ENCODE measurements at regions not wholly inside any gene's neighbourhood (a gene's known extent, or its start where the extent isn't known, plus 50 kb on each side); places are given as distances from the start of the nearest gene placed in this dataset.
A peak's percentile ranks its signal among the peaks of the same experiment; 100 is the strongest.

- no peaks in the 10 kb centered on the region for H3K4me1 ChIP-seq (replicated peaks in 1 of 4; ENCODE audit: control insufficient read depth in 3 of 4, insufficient read depth in 4 of 4, low read length in 3 of 4)
- DNase-seq (ENCODE audit: low read depth in 1 of 2, low spot score in 2 of 2) (no peak), FAIRE-seq (no peak)
- no peak overlapping the region for H2AK5ac ChIP-seq (ENCODE audit: low read depth, low read length)
- no peaks in the 10 kb centered on the region for H3K27me3 ChIP-seq (replicated peaks in 1 of 4; ENCODE audit: control insufficient read depth in 3 of 4, extremely low read depth in 1 of 4, insufficient read depth in 3 of 4, low read length in 3 of 4)
- POLR2A ChIA-PET (ENCODE audit: partially characterized antibody) = no interaction called here
- no peak overlapping the region for H3K4ac ChIP-seq (replicated peaks; ENCODE audit: insufficient read length, low read depth, low read length)
- H2BK20ac ChIP-seq (ENCODE audit: low read length) = no peak overlapping the region
- H3K27ac ChIP-seq (ENCODE audit: low read depth, low read length) = no peak overlapping the region
- H2BK12ac ChIP-seq (ENCODE audit: low read depth, low read length) = no peak overlapping the region
- 92% methylated on average over 12 of the region's 12 CpGs; no CpG with 5 or more reads in 1 of the 2 experiments for WGBS, 2 experiments (ENCODE audit: extremely low coverage in 1 of 2, insufficient coverage in 1 of 2, insufficient read length in 1 of 2, insufficient replicate concordance in 2 of 2, low coverage in 1 of 2, low lambda C conversion rate in 2 of 2, missing lambda C conversion rate in 1 of 2)
- no peak overlapping the region for H2BK120ac ChIP-seq (replicated peaks; ENCODE audit: low read depth, low read length)
- no peaks in the 10 kb centered on the region for H3K79me1 ChIP-seq (ENCODE audit: low read depth, low read length)
- no peak overlapping the region for H3K56ac ChIP-seq (replicated peaks; ENCODE audit: insufficient read length, low read depth, low read length)
- H3K18ac ChIP-seq (ENCODE audit: extremely low read depth, low read length) = no peak overlapping the region
- H4K91ac ChIP-seq (replicated peaks; ENCODE audit: insufficient read length, low read length) = no peak overlapping the region
- CTCF ChIA-PET (ENCODE audit: partially characterized antibody) = interaction anchor here (0.5 to 1.5 kb wide), 4 partner anchors 22 to 395 kb away, joined by 3 to 5 read pairs (median 4); no protein-coding TSS in a partner anchor
- no peak overlapping the region for H3K4me2 ChIP-seq (ENCODE audit: insufficient read depth in 1 of 2, low read depth in 2 of 2, low read length in 2 of 2)
- no peaks in the 10 kb centered on the region for H3K23me2 ChIP-seq (ENCODE audit: low read depth, low read length)
- no peak overlapping the region for H2AFZ ChIP-seq (ENCODE audit: low read length)
- H3K79me2 ChIP-seq (ENCODE audit: control insufficient read depth in 1 of 2, insufficient read depth in 2 of 2, low read length in 2 of 2) = no peaks in the 10 kb centered on the region
- no peak overlapping the region for H3K4me3 ChIP-seq (ENCODE audit: extremely low read depth in 1 of 4, insufficient read depth in 2 of 4, low read depth in 3 of 4, low read length in 4 of 4)
- H2BK5ac ChIP-seq (ENCODE audit: low read depth, low read length) = no peak overlapping the region
- H3K36me3 ChIP-seq (ENCODE audit: control insufficient read depth in 2 of 4, insufficient read depth in 4 of 4, low read length in 3 of 4) = no peaks in the 10 kb centered on the region
- no peak overlapping the region for H2BK15ac ChIP-seq (ENCODE audit: low read length)
- peak overlapping the region; percentile 28; the same call in 1 of the 2 replicates for H4K8ac ChIP-seq (ENCODE audit: extremely low read depth, insufficient read depth, low read length)
- no peak overlapping the region for H3K9ac ChIP-seq (replicated peaks in 1 of 4; ENCODE audit: extremely low read depth in 1 of 4, low read depth in 3 of 4, low read length in 3 of 4)
- no peaks in the 10 kb centered on the region for H4K20me1 ChIP-seq (replicated peaks in 1 of 2; ENCODE audit: control insufficient read depth in 1 of 2, insufficient read depth in 2 of 2, low read length in 2 of 2)
- no peaks in the 10 kb centered on the region for H3K9me3 ChIP-seq (ENCODE audit: insufficient read depth in 2 of 2, low read depth in 1 of 2, low read length in 1 of 2)
- H3K23ac ChIP-seq (ENCODE audit: insufficient read length) = no peak overlapping the region
- no peak overlapping the region for H3K14ac ChIP-seq (ENCODE audit: insufficient read length)
- H4K5ac ChIP-seq (ENCODE audit: insufficient read length, low read depth, low read length) = no peak overlapping the region
- TF ChIP-seq ASH2L (IDR thresholded peaks at IDR 0.05; ENCODE audit: low read length) = no peak
- TF ChIP-seq TAF7 (optimal IDR thresholded peaks at IDR 0.05; ENCODE audit: borderline replicate concordance, low read depth, low read length) = no peak
- TF ChIP-seq TCF12 (IDR thresholded peaks at IDR 0.05; ENCODE audit: low read depth, low read length) = no peak
- no peak for TF ChIP-seq POLR2AphosphoS5 (IDR thresholded peaks at IDR 0.05; ENCODE audit: low read depth, low read length)
- TF ChIP-seq, protein P1, sequence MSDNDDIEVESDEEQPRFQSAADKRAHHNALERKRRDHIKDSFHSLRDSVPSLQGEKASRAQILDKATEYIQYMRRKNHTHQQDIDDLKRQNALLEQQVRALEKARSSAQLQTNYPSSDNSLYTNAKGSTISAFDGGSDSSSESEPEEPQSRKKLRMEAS (IDR thresholded peaks at IDR 0.05) = no peak
- TF ChIP-seq NANOG (IDR thresholded peaks at IDR 0.05; ENCODE audit: insufficient read depth, low read depth, low read length, poor library complexity, severe bottlenecking) = no peak
- no peak for TF ChIP-seq RBBP5 (IDR thresholded peaks at IDR 0.05; ENCODE audit: borderline replicate concordance, low read depth, low read length)
- TF ChIP-seq, protein P2, sequence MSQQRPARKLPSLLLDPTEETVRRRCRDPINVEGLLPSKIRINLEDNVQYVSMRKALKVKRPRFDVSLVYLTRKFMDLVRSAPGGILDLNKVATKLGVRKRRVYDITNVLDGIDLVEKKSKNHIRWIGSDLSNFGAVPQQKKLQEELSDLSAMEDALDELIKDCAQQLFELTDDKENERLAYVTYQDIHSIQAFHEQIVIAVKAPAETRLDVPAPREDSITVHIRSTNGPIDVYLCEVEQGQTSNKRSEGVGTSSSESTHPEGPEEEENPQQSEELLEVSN (IDR thresholded peaks at IDR 0.05) = no peak
- TF ChIP-seq, protein P3, sequence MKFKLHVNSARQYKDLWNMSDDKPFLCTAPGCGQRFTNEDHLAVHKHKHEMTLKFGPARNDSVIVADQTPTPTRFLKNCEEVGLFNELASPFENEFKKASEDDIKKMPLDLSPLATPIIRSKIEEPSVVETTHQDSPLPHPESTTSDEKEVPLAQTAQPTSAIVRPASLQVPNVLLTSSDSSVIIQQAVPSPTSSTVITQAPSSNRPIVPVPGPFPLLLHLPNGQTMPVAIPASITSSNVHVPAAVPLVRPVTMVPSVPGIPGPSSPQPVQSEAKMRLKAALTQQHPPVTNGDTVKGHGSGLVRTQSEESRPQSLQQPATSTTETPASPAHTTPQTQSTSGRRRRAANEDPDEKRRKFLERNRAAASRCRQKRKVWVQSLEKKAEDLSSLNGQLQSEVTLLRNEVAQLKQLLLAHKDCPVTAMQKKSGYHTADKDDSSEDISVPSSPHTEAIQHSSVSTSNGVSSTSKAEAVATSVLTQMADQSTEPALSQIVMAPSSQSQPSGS (IDR thresholded peaks at IDR 0.05; ENCODE audit: low read length) = no peak
- TF ChIP-seq SP1 (IDR thresholded peaks at IDR 0.05; ENCODE audit: low read depth, low read length) = no peak
- TF ChIP-seq CHD1 (IDR thresholded peaks at IDR 0.05; ENCODE audit: low read depth, low read length) = no peak
- no peak for TF ChIP-seq SRF (IDR thresholded peaks at IDR 0.05; ENCODE audit: low read depth, low read length)
- no peak for TF ChIP-seq EGR1 (IDR thresholded peaks at IDR 0.05; ENCODE audit: borderline replicate concordance, low read depth, low read length)
Measured at GRCh38 chr3:124658270-124658669, 72.0 kb upstream of the UMPS start.
